Tibial nerve (tissue), 4 donors: ENCODE measurements at regions not wholly inside any gene's neighbourhood (a gene's known extent, or its start where the extent isn't known, plus 50 kb on each side); places are given as distances from the start of the nearest gene placed in this dataset.

ENCODE experiments used
- CTCF ChIP-seq, 5 experiments: fragments of 200-600 bp in 3 of 5; fragments of 450-650 bp in 2 of 5; sonication (generic) in 3 of 5; IDR thresholded peaks; one replicate each; pipeline ENCODE4 v1.5.1; 2016 to 2019; ENCODE audit warnings: antibody characterized with exemption in 5 of 5, mild to moderate bottlenecking in 3 of 5, moderate library complexity in 2 of 5
- EP300 ChIP-seq, 2 donors: sonication (generic); formaldehyde crosslinking; IDR thresholded peaks; one replicate each; pipeline ENCODE4 v1.6.1; 2017; ENCODE audit warnings: antibody characterized with exemption in 2 of 2, mild to moderate bottlenecking in 1 of 2
- POLR2A ChIP-seq, 2 donors: fragments of 450-650 bp; IDR thresholded peaks; one replicate each; pipeline ENCODE4 v1.6.1; 2017; ENCODE audit warnings: antibody characterized with exemption in 2 of 2, mild to moderate bottlenecking in 2 of 2, moderate library complexity in 2 of 2

- no peak for TF ChIP-seq CTCF (IDR thresholded peaks at IDR 0.05)
- no peak for TF ChIP-seq POLR2A (IDR thresholded peaks at IDR 0.05)
- TF ChIP-seq EP300 (IDR thresholded peaks at IDR 0.05) = no peak
These were observed 54.2 kb downstream of the MSX1 start for GRCh38 chr4:4913628-4914027.
